Left lung (tissue), 4 donors: ENCODE measurements at regions not wholly inside any gene's neighbourhood (a gene's known extent, or its start where the extent isn't known, plus 50 kb on each side); places are given as distances from the start of the nearest gene placed in this dataset.

Experiments
- ATAC-seq: fragments of 200-7000 bp; cut with Tn5 transposase; one replicate; pipeline ENCODE4 v1.9.1; 2020; ENCODE audit warnings: moderate library complexity
- DNase-seq, 4 donors: peaks; one replicate each; pipeline ENCODE4 v3.0.0-alpha.2; 2013 to 2020
- H3K27ac ChIP-seq, 2 donors: fragments of 200-600 bp; sonication (generic) in 1 of 2; one replicate each; pipeline versions ENCODE4 v1.5.0 to v1.8.0; 2020 to 2021
- H3K27me3 ChIP-seq, 2 donors: fragments of 200-600 bp; sonication (generic) in 1 of 2; one replicate each; pipeline versions ENCODE4 v1.5.0 to v1.8.0; 2020 to 2021
- H3K36me3 ChIP-seq, 2 donors: fragments of 200-600 bp; sonication (generic) in 1 of 2; one replicate each; pipeline versions ENCODE4 v1.5.0 to v1.8.0; 2020 to 2021
- H3K4me1 ChIP-seq, 2 donors: fragments of 200-600 bp; one replicate each; pipeline ENCODE4 v1.8.0; 2021
- H3K4me3 ChIP-seq, 2 donors: fragments of 200-600 bp; sonication (generic) in 1 of 2; one replicate each; pipeline versions ENCODE4 v1.5.0 to v1.8.0; 2020 to 2021; ENCODE audit warnings: mild to moderate bottlenecking in 1 of 2
- H3K9me3 ChIP-seq, 2 donors: fragments of 200-600 bp; sonication (generic) in 1 of 2; one replicate each; pipeline versions ENCODE4 v1.5.0 to v1.8.0; 2020 to 2021
- intact Hi-C, 2 donors: fragments of 100-400 bp; cut with DNase I; formaldehyde crosslinking; loops; one replicate each; pipeline versions ENCODE4 v1.11.2 to v1.14.2; 2022
- TF ChIP-seq, protein P1 (sequence below), 2 donors: fragments of 200-600 bp; sonication (generic) in 1 of 2; IDR thresholded peaks; one replicate each; pipeline versions ENCODE4 v1.5.0 to v1.8.0; 2021; ENCODE audit warnings: antibody characterized with exemption in 2 of 2
- donor health status: DM: no; HTN: yes; CAD: no.
- donor health status: DM: no; HTN: no; CAD: no.

DNA sequence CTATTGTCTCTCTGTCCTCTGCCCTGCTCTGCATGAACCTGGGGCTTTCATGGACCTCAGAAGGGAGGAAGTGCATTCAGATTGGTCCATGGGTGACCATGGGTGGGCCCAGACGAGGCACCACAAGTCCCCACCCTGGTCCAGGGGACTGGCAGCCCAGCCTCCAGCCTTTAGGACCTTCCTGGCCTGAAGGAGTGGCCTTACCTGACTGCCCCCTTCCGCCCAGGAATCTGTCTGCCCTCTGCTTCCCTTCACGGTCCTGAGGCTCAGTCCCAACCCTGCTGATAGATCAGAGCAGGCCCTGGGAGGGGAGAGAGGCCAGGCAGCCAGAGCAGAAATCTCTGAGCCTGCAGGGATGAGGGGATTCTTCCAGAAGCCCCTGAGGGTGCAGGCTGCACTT lies 455.4 kb downstream of the PCDH18 start:
- Histone ChIP-seq H3K4me3 (no peak overlapping the region), H3K27ac (no peak overlapping the region), H3K36me3 (no peaks in the 10 kb centered on the region), H3K27me3 (no peaks in the 10 kb centered on the region), H3K9me3 (peaks cover 0 to 14% of the 10 kb centered on the region in 2 donors), H3K4me1 (no peaks in the 10 kb centered on the region)
- TF ChIP-seq, protein P1, sequence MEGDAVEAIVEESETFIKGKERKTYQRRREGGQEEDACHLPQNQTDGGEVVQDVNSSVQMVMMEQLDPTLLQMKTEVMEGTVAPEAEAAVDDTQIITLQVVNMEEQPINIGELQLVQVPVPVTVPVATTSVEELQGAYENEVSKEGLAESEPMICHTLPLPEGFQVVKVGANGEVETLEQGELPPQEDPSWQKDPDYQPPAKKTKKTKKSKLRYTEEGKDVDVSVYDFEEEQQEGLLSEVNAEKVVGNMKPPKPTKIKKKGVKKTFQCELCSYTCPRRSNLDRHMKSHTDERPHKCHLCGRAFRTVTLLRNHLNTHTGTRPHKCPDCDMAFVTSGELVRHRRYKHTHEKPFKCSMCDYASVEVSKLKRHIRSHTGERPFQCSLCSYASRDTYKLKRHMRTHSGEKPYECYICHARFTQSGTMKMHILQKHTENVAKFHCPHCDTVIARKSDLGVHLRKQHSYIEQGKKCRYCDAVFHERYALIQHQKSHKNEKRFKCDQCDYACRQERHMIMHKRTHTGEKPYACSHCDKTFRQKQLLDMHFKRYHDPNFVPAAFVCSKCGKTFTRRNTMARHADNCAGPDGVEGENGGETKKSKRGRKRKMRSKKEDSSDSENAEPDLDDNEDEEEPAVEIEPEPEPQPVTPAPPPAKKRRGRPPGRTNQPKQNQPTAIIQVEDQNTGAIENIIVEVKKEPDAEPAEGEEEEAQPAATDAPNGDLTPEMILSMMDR (IDR thresholded peaks at IDR 0.05): no peak
- DNase-seq (no peak), ATAC-seq (no peak)
- intact Hi-C loops: no loop called here

DNA sequence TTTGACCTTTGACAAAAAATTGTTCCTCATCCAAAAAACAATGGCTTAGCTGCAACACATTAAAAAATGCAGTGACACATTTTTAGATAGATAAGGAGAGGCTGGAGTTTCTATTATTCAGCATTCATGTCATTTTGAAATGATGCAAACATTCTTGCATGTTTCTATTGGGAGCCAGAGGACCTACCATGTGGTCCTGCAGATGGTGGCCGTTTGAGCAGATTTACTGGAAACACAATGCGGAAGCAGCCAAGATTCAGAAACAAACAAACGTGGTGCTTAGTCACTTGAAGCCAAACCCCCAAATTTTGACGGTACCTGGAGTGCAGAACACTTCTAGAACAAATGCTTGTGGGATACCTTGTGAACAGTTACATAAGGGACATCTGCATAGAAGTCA lies 456.7 kb downstream of the PCDH18 start:
- H3K4me1 ChIP-seq: no peaks in the 10 kb centered on the region
- TF ChIP-seq, protein P1 (IDR thresholded peaks at IDR 0.05): no peak
- intact Hi-C loops: no loop called here
- no peak for DNase-seq
- no peaks in the 10 kb centered on the region for H3K36me3 ChIP-seq
- peaks cover 0 to 14% of the 10 kb centered on the region in 2 donors for H3K9me3 ChIP-seq
- ATAC-seq: no peak
- no peak overlapping the region for H3K27ac ChIP-seq
- H3K4me3 ChIP-seq: no peak overlapping the region
- H3K27me3 ChIP-seq: no peaks in the 10 kb centered on the region

- peaks cover 0 to under 1% of the 10 kb centered on the region in 2 donors for H3K9me3 ChIP-seq
- H3K4me1 ChIP-seq: no peaks in the 10 kb centered on the region
- DNase-seq (peak in 1 of 4 donors; percentile 23), ATAC-seq (no peak)
- H3K27me3 ChIP-seq: no peaks in the 10 kb centered on the region
- TF ChIP-seq, protein P1 (IDR thresholded peaks at IDR 0.05): no peak
- no peaks in the 10 kb centered on the region for H3K36me3 ChIP-seq
- H3K27ac ChIP-seq: no peak overlapping the region
- H3K4me3 ChIP-seq: no peak overlapping the region
- intact Hi-C loops: no loop called here
Observed at GRCh38 chr4:137070614-137071013, 461.7 kb downstream of the PCDH18 start.

DNA sequence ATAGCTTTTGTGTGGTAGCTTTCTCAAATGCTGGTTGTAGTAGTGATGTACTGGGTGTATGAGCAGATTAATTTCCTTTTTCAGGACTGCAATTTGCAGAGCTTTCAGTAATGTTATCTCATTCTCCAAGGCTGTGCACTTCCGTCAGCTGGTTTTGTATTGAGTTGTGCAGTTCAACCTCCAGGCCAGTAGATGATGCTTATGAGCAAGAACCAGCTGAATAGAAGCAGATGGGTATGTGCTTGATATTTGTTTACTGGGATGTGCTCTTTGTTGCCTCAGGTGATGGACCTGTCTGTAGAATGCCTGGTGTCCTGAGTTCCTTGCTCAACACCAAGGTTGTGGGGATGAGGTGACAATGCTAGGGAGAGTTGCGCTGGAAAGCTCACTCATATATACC lies 462.8 kb downstream of the PCDH18 start:
- Histone ChIP-seq H3K27ac (no peak overlapping the region), H3K36me3 (no peaks in the 10 kb centered on the region), H3K9me3 (no peaks in the 10 kb centered on the region), H3K27me3 (no peaks in the 10 kb centered on the region), H3K4me3 (no peak overlapping the region), H3K4me1 (no peaks in the 10 kb centered on the region)
- intact Hi-C loops: no loop called here
- DNase-seq (no peak), ATAC-seq (no peak)
- TF ChIP-seq, protein P1 (IDR thresholded peaks at IDR 0.05): no peak

GRCh38 chr4:137067735-137068134 lies 464.6 kb downstream of the PCDH18 start:
- Histone ChIP-seq H3K4me3 (no peak overlapping the region), H3K36me3 (no peaks in the 10 kb centered on the region), H3K27me3 (no peaks in the 10 kb centered on the region), H3K27ac (no peak overlapping the region), H3K9me3 (no peaks in the 10 kb centered on the region), H3K4me1 (no peaks in the 10 kb centered on the region)
- DNase-seq (no peak), ATAC-seq (no peak)
- TF ChIP-seq, protein P1 (IDR thresholded peaks at IDR 0.05): no peak
- intact Hi-C loops: no loop called here
